IMR-90 (cell line): ENCODE measurements at regions not wholly inside any gene's neighbourhood (a gene's known extent, or its start where the extent isn't known, plus 50 kb on each side); places are given as distances from the start of the nearest gene placed in this dataset.

Experiments used
- ATAC-seq: fragments of 200-7000 bp; cut with Tn5 transposase; 2 replicates; pipeline ENCODE4 v1.9.1; 2020; ENCODE audit warnings: low read depth, mild to moderate bottlenecking, moderate library complexity
- BruUV-seq: library from RNA; stranded (reverse); fragments of 400-500 nt; replicated peaks from 2 replicates; lab custom pipeline; 2021; lab: Mats Ljungman, UMichigan
- CTCF ChIA-PET: fragments of 300-600 bp; formaldehyde crosslinking; extraction: SDS; loops from one replicate; lab custom pipeline; 2021; ENCODE audit warnings: antibody characterized with exemption; lab: Yijun Ruan, JAX
- POLR2A ChIA-PET: fragments of 300-600 bp; sonication (Branson Sonifier 250); formaldehyde crosslinking; loops from one replicate; lab custom pipeline; 2022; ENCODE audit warnings: antibody characterized with exemption; ENCODE audit not compliant: unreplicated experiment; lab: Charles Lee
- DNase-seq: peaks from one replicate; pipeline ENCODE4 v3.0.0; 2013
- H2AFZ ChIP-seq: replicated peaks from 2 replicates; pipeline ENCODE3; 2013; ENCODE audit warnings: low read length, mild to moderate bottlenecking; ENCODE audit not compliant: poor library complexity
- H2AK5ac ChIP-seq: 2 replicates; pipeline ENCODE4 v1.6.1; 2013; ENCODE audit warnings: low read depth, low read length, inconsistent platforms
- H2AK9ac ChIP-seq: replicated peaks from 2 replicates; pipeline ENCODE3; 2013; ENCODE audit warnings: mild to moderate bottlenecking, low read depth, low read length, moderate library complexity; ENCODE audit not compliant: poor library complexity
- H2BK120ac ChIP-seq: 2 replicates; pipeline ENCODE4 v1.6.1; 2013; ENCODE audit warnings: low read depth, low read length, inconsistent platforms
- H2BK15ac ChIP-seq: 3 replicates; pipeline ENCODE4 v1.6.1; 2013; ENCODE audit warnings: low read depth, low read length, inconsistent platforms
- H2BK20ac ChIP-seq: 2 replicates; pipeline ENCODE4 v1.6.1; 2013; ENCODE audit warnings: low read depth, mild to moderate bottlenecking, inconsistent platforms, low read length, moderate library complexity
- H2BK5ac ChIP-seq: 2 replicates; pipeline ENCODE4 v1.6.1; 2013; ENCODE audit warnings: mild to moderate bottlenecking, low read depth, low read length, inconsistent platforms; ENCODE audit not compliant: poor library complexity, severe bottlenecking
- H3K14ac ChIP-seq: replicated peaks from 2 replicates; pipeline ENCODE4 v1.6.1; 2013; ENCODE audit warnings: low read depth, low read length, inconsistent platforms
- H3K18ac ChIP-seq: 2 replicates; pipeline ENCODE4 v1.6.1; 2013; ENCODE audit warnings: low read depth, low read length, control low read depth
- H3K23ac ChIP-seq: 2 replicates; pipeline ENCODE4 v1.6.1; 2013; ENCODE audit warnings: low read depth, low read length, inconsistent platforms
- H3K27ac ChIP-seq: 2 replicates; pipeline ENCODE4 v1.5.1; 2013; ENCODE audit warnings: mild to moderate bottlenecking, control low read depth, low read length; ENCODE audit not compliant: insufficient read depth
- H3K27me3 ChIP-seq: 2 replicates; pipeline ENCODE4 v1.6.1; 2013; ENCODE audit warnings: low read length; ENCODE audit not compliant: control insufficient read depth, insufficient read depth
- H3K36me3 ChIP-seq: 2 replicates; pipeline ENCODE4 v1.6.1; 2013; ENCODE audit warnings: low read length, mixed read lengths; ENCODE audit not compliant: control insufficient read depth, insufficient read depth
- H3K4ac ChIP-seq: 2 replicates; pipeline ENCODE4 v1.6.1; 2013; ENCODE audit warnings: low read depth, low read length, inconsistent platforms
- H3K4me1 ChIP-seq: 2 replicates; pipeline ENCODE4 v1.6.1; 2013; ENCODE audit warnings: low read length, mixed read lengths; ENCODE audit not compliant: control insufficient read depth, insufficient read depth
- H3K4me2 ChIP-seq: 2 replicates; pipeline ENCODE4 v1.6.1; 2013; ENCODE audit warnings: low read depth, mild to moderate bottlenecking, control low read depth, low read length, moderate library complexity
- H3K4me3 ChIP-seq: 2 replicates; pipeline ENCODE4 v1.5.1; 2013; ENCODE audit warnings: low read depth, mild to moderate bottlenecking, control low read depth, low read length, moderate library complexity; ENCODE audit not compliant: insufficient read depth
- H3K56ac ChIP-seq: 2 replicates; pipeline ENCODE4 v1.6.1; 2013; ENCODE audit warnings: low read length, inconsistent platforms; ENCODE audit not compliant: insufficient read depth; ENCODE audit errors: extremely low read depth
- H3K79me1 ChIP-seq, 2 experiments: 2 replicates each; pipeline ENCODE4 v1.6.1; 2013; ENCODE audit warnings: low read length in 2 of 2, inconsistent platforms in 1 of 2, low read depth in 1 of 2
- H3K9ac ChIP-seq: 2 replicates; pipeline ENCODE4 v1.6.1; 2013; ENCODE audit warnings: low read depth, low read length, control low read depth
- H3K9me1 ChIP-seq: 2 replicates; pipeline ENCODE4 v1.6.1; 2013; ENCODE audit warnings: low read length, inconsistent platforms; ENCODE audit not compliant: insufficient read depth
- H3K9me3 ChIP-seq: 2 replicates; pipeline ENCODE4 v1.6.1; 2013; ENCODE audit warnings: low read length; ENCODE audit not compliant: control insufficient read depth, insufficient read depth
- H4K20me1 ChIP-seq: 2 replicates; pipeline ENCODE4 v1.6.1; 2013; ENCODE audit warnings: low read length, inconsistent platforms; ENCODE audit not compliant: insufficient read depth
- H4K5ac ChIP-seq: 2 replicates; pipeline ENCODE4 v1.6.1; 2013; ENCODE audit warnings: mild to moderate bottlenecking, low read depth, low read length, control low read depth
- H4K8ac ChIP-seq, 2 experiments: 2 replicates each; pipeline ENCODE4 v1.6.1; 2013; ENCODE audit warnings: low read depth in 2 of 2, low read length in 2 of 2, control low read depth in 1 of 2, inconsistent platforms in 1 of 2
- H4K91ac ChIP-seq: 2 replicates; pipeline ENCODE4 v1.6.1; 2013; ENCODE audit warnings: low read depth, low read length, inconsistent platforms; ENCODE audit not compliant: insufficient read depth
- CEBPB ChIP-seq: IDR thresholded peaks from 2 replicates; pipeline ENCODE4 v1.6.1; 2012; ENCODE audit warnings: low read depth, low read length, improper control_type of control experiment
- MAFK ChIP-seq: IDR thresholded peaks from 2 replicates; pipeline ENCODE4 v1.6.1; 2012; ENCODE audit warnings: low read depth, low read length, improper control_type of control experiment
- NFE2L2 ChIP-seq: fragments of 150-350 bp; IDR thresholded peaks from 2 replicates; pipeline ENCODE4 v1.6.1; 2016; ENCODE audit warnings: low read depth, mild to moderate bottlenecking, low read length
- RFX5 ChIP-seq: IDR thresholded peaks from 2 replicates; pipeline ENCODE4 v1.8.0; 2012; ENCODE audit warnings: low read depth, mild to moderate bottlenecking, low read length, moderate library complexity
- WGBS, 2 experiments: methylation state at CpG; one replicate each; pipeline versions ENCODE4 v1.1.5 to v1.1.7; 2013; ENCODE audit warnings: missing lambda C conversion rate in 2 of 2; ENCODE audit not compliant: insufficient read length in 1 of 2; ENCODE audit errors: extremely low coverage in 2 of 2; 5-methylcytosine and 5-hydroxymethylcytosine counted together
- dilution Hi-C: fragments of 300-500 bp; cut with HindIII; formaldehyde crosslinking; loops from one replicate; pipeline ENCODE4 v1.14.3; 2018; ENCODE audit warnings: low sequenced_read_pairs; ENCODE audit not compliant: unreplicated experiment
- in situ Hi-C: fragments of 300-500 bp; cut with MboI; formaldehyde crosslinking; loops from 3 replicates; pipeline ENCODE4 v1.14.3; 2019; ENCODE audit warnings: low sequenced_read_pairs, inconsistent platforms, mixed read lengths
- intact Hi-C: fragments of 100-400 bp; cut with micrococcal nuclease; formaldehyde crosslinking; loops from 2 replicates; pipeline ENCODE4 v1.10.0; 2022

GRCh38 chr10:123585477-123586445 lies 80.4 kb upstream of the GPR26 start:
- Histone ChIP-seq H3K36me3 (no peaks in the 10 kb centered on the region), H4K91ac (no peak overlapping the region), H3K14ac (no peak overlapping the region), H3K56ac (no peak overlapping the region), H3K27ac (no peak overlapping the region), H3K4me3 (no peak overlapping the region), H2AK9ac (no peak overlapping the region), H2AFZ (no peak overlapping the region), H3K9me3 (peaks cover 6% of the 10 kb centered on the region; the same call in 1 of the 2 replicates), H3K9ac (no peak overlapping the region), H4K5ac (no peak overlapping the region), H2BK15ac (no peak overlapping the region), H3K18ac (no peak overlapping the region), H2BK120ac (no peak overlapping the region), H3K4ac (no peak overlapping the region), H3K79me1 (no peaks in the 10 kb centered on the region), H2BK20ac (no peak overlapping the region), H3K23ac (no peak overlapping the region), H3K4me2 (no peak overlapping the region), H3K27me3 (no peaks in the 10 kb centered on the region), H2AK5ac (no peak overlapping the region), H4K20me1 (no peaks in the 10 kb centered on the region), H3K9me1 (no peaks in the 10 kb centered on the region), H3K4me1 (no peaks in the 10 kb centered on the region), H2BK5ac (no peak overlapping the region), H4K8ac (no peak overlapping the region)
- CTCF ChIA-PET, result no interaction called here
- POLR2A ChIA-PET, result no interaction called here
- dilution Hi-C loops, result no loop called here
- intact Hi-C loops, result no loop called here
- ATAC-seq, result no peak
- BruUV-seq, result no TSS peak
- WGBS, 2 experiments, result 0% methylated on average over 1 of the region's 12 CpGs; no CpG with 5 or more reads in 1 of the 2 experiments
- TF ChIP-seq RFX5 (no peak), NFE2L2 (no peak), MAFK (no peak), CEBPB (peak; percentile 76)
- DNase-seq, result no peak
- in situ Hi-C loops, result loop anchor here (10.0 kb wide), 2 partner anchors 379 to 799 kb away; no protein-coding TSS in a partner anchor
